Lower leg skin (tissue), 4 donors: ENCODE measurements at regions not wholly inside any gene's neighbourhood (a gene's known extent, or its start where the extent isn't known, plus 50 kb on each side); places are given as distances from the start of the nearest gene placed in this dataset.
"Not testable (repeated sequence)": the region's sequence is repeated elsewhere in the genome, so short reads cannot be mapped to it uniquely, and the experiment has no call there.

Experiments
- DNase-seq, 2 donors: peaks; one replicate each; pipeline ENCODE4 v3.0.0-alpha.2; 2019; ENCODE audit warnings: low spot score in 2 of 2
- H3K4me3 ChIP-seq: fragments of 200-600 bp; sonication (generic); 2 replicates; pipeline ENCODE4 v1.5.1; 2017; ENCODE audit warnings: mild to moderate bottlenecking, low read depth; ENCODE audit not compliant: poor library complexity, severe bottlenecking
- POLR2A ChIP-seq, 2 donors: fragments of 450-650 bp; IDR thresholded peaks; one replicate each; pipeline ENCODE4 v1.6.1; 2016 to 2017; ENCODE audit warnings: antibody characterized with exemption in 2 of 2, mild to moderate bottlenecking in 1 of 2, moderate library complexity in 1 of 2
- WGBS, 2 donors: methylation state at CpG; one replicate each; pipeline ENCODE4 v1.1.5; 2018; 5-methylcytosine and 5-hydroxymethylcytosine counted together
- intact Hi-C: fragments of 100-400 bp; cut with DNase I; formaldehyde crosslinking; loops from one replicate; pipeline ENCODE4 v1.15.0; 2023; ENCODE audit warnings: low total_unique reads
- TF ChIP-seq, protein P1 (sequence below), 3 donors: fragments of 450-650 bp; IDR thresholded peaks; one replicate each; pipeline ENCODE4 v1.5.1; 2016; ENCODE audit warnings: antibody characterized with exemption in 3 of 3, mild to moderate bottlenecking in 3 of 3, moderate library complexity in 2 of 3

DNA sequence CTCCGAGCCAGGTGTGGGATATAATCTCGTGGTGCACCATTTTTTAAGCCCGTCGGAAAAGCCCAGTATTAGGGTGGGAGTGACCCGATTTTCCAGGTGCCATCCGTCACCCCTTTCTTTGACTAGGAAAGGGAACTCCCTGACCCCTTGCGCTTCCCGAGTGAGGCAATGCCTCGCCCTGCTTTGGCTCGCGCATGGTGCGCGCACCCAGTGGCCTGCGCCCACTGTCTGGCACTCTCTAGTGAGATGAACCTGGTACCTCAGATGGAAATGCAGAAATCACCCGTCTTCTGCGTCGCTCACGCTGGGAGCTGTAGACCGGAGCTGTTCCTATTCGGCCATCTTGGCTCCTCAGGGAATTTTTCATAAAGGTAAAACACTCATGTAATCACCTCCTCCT is 63.9 kb downstream of the RWDD3 start:
- DNase-seq, H3K4me3 ChIP-seq, intact Hi-C loops: not testable (repeated sequence)
- 92 to 96% methylated on average over 19 to 20 of the region's 20 CpGs for WGBS, 2 donors

DNA sequence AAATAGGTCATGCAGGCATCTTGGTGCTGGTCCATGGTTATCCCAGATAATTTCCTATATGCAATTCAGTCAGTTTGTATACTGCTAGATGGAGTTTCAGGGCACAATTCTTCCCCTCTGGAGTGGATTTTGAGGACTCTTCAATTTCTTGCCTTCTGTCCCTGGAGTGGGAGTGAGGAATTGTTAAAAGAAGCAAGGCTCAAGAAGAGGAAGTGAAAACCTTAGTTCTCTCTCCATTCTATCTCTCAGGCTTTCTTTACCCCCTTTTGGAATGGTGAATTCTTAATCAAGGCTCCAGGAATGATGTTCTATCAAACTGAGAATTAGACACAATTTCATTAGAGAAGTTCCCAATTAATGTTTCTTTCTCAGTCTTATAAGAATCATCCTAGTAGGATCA is 67.1 kb downstream of the RWDD3 start:
- TF ChIP-seq, protein P1, sequence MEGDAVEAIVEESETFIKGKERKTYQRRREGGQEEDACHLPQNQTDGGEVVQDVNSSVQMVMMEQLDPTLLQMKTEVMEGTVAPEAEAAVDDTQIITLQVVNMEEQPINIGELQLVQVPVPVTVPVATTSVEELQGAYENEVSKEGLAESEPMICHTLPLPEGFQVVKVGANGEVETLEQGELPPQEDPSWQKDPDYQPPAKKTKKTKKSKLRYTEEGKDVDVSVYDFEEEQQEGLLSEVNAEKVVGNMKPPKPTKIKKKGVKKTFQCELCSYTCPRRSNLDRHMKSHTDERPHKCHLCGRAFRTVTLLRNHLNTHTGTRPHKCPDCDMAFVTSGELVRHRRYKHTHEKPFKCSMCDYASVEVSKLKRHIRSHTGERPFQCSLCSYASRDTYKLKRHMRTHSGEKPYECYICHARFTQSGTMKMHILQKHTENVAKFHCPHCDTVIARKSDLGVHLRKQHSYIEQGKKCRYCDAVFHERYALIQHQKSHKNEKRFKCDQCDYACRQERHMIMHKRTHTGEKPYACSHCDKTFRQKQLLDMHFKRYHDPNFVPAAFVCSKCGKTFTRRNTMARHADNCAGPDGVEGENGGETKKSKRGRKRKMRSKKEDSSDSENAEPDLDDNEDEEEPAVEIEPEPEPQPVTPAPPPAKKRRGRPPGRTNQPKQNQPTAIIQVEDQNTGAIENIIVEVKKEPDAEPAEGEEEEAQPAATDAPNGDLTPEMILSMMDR (IDR thresholded peaks at IDR 0.05), result no peak
- TF ChIP-seq POLR2A (IDR thresholded peaks at IDR 0.05), result no peak
- intact Hi-C loops, result no loop called here
- no peak overlapping the region for H3K4me3 ChIP-seq
- DNase-seq, result no peak

DNA sequence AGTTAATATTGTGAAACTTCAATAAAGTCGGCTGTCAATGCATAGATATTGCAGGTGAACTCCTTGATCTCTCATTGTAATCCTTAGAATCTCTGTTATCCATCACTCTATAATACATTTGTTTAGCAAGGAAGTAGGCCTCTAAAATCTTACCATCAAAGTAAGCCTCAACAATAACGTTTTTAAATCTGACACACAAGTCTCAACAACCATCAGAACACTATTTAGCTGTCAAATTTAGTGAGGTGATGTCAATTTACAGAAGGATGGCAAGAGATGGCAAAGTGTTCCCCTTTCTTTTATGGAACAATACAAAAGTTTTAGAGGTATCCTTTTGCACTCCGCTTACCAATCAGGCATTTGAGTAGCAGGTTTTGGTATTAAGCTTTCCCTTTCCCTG is 67.6 kb downstream of the RWDD3 start:
- TF ChIP-seq, protein P1 (IDR thresholded peaks at IDR 0.05), result no peak
- no peak for TF ChIP-seq POLR2A (IDR thresholded peaks at IDR 0.05)
- DNase-seq, result no peak
- no peak overlapping the region for H3K4me3 ChIP-seq
- WGBS, 2 donors, result 72 to 74% methylated on average over 3 of the region's 3 CpGs
- intact Hi-C loops, result no loop called here

DNA sequence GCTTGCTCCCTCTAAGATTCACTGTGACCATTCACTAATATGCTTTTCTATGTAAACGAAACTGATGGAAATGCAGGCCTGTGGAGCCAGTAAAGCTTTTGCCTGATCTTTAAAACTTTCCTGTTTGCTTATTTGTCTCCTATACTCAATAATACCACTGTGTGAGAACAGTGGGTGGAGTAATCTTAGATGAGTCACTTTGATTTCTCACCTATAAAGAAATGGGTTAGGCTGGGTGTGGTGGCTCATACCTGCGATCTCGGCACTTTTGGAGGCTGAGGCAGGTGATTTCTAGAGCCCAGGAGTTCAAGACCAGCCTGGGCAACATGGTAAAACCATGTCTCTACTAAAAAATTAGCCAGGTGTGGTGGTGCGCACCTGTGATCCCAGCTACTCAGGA is 70.8 kb downstream of the RWDD3 start:
- TF ChIP-seq, protein P1 (IDR thresholded peaks at IDR 0.05), result no peak
- no peak for TF ChIP-seq POLR2A (IDR thresholded peaks at IDR 0.05)
- WGBS, 2 donors, result 67 to 69% methylated on average over 4 of the region's 4 CpGs
- intact Hi-C loops, result no loop called here
- no peak overlapping the region for H3K4me3 ChIP-seq
- no peak for DNase-seq

DNA sequence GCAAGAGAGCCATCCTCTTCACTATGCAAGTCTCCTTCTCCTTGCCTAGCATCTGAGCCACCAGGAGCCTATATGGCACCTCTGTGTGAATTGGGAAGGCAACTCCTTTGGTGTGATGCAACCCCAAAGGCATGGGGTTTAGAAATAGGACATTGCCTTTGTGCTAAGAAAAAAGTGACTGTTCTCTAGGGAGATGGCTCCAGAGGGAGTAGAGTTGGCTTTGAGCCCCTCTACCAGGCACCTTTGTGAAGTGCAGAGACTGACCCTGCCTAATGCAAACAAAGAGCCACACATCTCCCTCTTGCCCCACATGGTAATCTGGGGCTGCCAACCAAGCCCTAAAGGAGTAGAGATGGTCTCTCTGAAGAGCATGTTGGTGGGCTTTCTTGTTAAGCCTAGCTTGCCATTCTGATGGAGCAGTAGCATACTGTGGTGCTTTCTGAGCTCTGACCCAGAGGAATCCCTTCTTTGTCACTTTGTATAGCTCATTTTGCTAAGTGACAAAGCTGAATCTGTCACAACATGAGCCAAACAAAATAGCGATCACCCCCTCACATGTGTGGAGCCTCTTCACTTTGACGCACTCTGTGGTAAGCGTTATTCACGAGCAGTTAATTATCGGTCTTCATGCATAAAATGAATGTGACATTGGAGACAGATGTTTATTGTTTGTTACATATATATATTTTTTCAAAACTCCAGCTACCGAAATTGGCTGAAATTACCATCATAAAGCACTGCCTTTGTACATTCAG is 74.4 kb downstream of the RWDD3 start:
- WGBS, 2 donors, result 25 to 31% methylated on average over 6 of the region's 6 CpGs
- DNase-seq, result no peak
- H3K4me3 ChIP-seq, result no peak overlapping the region
- TF ChIP-seq, protein P1 (IDR thresholded peaks at IDR 0.05), result no peak
- no peak for TF ChIP-seq POLR2A (IDR thresholded peaks at IDR 0.05)
- intact Hi-C loops, result no loop called here

DNA sequence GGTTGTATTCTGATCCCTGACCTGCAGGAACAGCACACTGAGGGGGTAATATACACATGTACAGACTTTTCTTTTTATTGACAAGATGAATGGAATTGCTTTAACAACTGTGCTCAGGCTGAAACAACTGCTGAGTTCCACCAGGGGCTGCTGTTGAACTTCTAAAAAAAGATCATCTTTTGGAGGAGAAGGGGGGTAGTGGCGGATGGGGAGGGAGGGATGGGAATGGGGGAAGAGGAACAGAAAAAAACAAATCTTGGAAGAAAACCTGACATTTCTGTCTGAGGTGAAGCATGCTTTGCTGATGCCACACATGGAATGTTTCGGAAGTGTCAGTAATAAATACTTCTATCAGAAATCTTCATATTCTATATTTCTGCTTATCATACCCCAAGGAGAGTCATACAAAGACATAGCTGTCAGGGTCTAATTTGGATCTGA is 75.0 kb downstream of the RWDD3 start:
- intact Hi-C loops, result no loop called here
- TF ChIP-seq POLR2A (IDR thresholded peaks at IDR 0.05), result no peak
- TF ChIP-seq, protein P1 (IDR thresholded peaks at IDR 0.05), result no peak
- no peak for DNase-seq
- 32 to 39% methylated on average over 2 of the region's 2 CpGs for WGBS, 2 donors
- H3K4me3 ChIP-seq, result no peak overlapping the region
